ENCODE measurements at regions not wholly inside any gene's neighbourhood (a gene's known extent, or its start where the extent isn't known, plus 50 kb on each side); places are given as distances from the start of the nearest gene placed in this dataset.

- no peak overlapping the region for H3K4me3 ChIP-seq (ENCODE audit: low read depth, low read length)
- DNase-seq (ENCODE audit: low read depth): no peak
- TF ChIP-seq CTCF (IDR thresholded peaks at IDR 0.05; ENCODE audit: control insufficient read depth, extremely low read depth, insufficient read depth): no peak
Measured at GRCh38 chr4:134695433-134695832, 493.8 kb upstream of the PABPC4L start.

- no peak overlapping the region for H3K4me3 ChIP-seq (ENCODE audit: low read depth, low read length)
- no peak for TF ChIP-seq CTCF (IDR thresholded peaks at IDR 0.05; ENCODE audit: control insufficient read depth, extremely low read depth, insufficient read depth)
- DNase-seq (ENCODE audit: low read depth): no peak
Measured at GRCh38 chr4:134691915-134692314, 490.3 kb upstream of the PABPC4L start.

- H3K4me3 ChIP-seq (ENCODE audit: low read depth, low read length): no peak overlapping the region
- no peak for DNase-seq (ENCODE audit: low read depth)
- TF ChIP-seq CTCF (IDR thresholded peaks at IDR 0.05; ENCODE audit: control insufficient read depth, extremely low read depth, insufficient read depth): no peak
Measured at GRCh38 chr4:134687646-134688628, 486.3 kb upstream of the PABPC4L start.

- DNase-seq (ENCODE audit: low read depth): peak; percentile 38
Measured at GRCh38 chr4:134677209-134677814, 475.7 kb upstream of the PABPC4L start.

DNA sequence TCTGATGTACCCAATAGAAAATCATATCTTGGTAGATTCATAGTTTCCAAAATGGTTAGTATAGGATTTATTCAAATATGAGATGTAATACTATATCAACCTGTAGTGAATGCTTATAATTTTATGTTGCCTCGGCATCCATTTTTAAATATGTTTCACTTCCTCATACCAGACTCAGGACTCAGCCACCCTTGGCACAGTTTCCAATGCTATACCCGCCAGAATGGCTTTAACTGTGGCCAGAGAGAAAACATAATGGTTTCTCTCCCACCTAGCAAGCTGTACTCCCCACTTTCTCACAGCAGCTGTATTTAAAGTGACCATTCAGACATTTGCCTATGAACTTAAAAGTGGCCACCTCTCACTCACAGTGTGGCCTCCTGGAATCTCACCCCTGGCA lies 466.6 kb upstream of the PABPC4L start:
- DNase-seq (ENCODE audit: low read depth): no peak
- no peak overlapping the region for H3K4me3 ChIP-seq (ENCODE audit: low read depth, low read length)

More at GRCh38 chr4:134677209-134677814, 475.7 kb upstream of the PABPC4L start:
- TF ChIP-seq CTCF (IDR thresholded peaks at IDR 0.05; ENCODE audit: control insufficient read depth, extremely low read depth, insufficient read depth): no peak
- no peak overlapping the region for H3K4me3 ChIP-seq (ENCODE audit: low read depth, low read length)

GRCh38 chr4:134666640-134667039 lies 465.1 kb upstream of the PABPC4L start:
- no peak for TF ChIP-seq CTCF (IDR thresholded peaks at IDR 0.05; ENCODE audit: control insufficient read depth, extremely low read depth, insufficient read depth)
- no peak for DNase-seq (ENCODE audit: low read depth)
- no peak overlapping the region for H3K4me3 ChIP-seq (ENCODE audit: low read depth, low read length)

More for the DNA sequence above, 466.6 kb upstream of the PABPC4L start:
- TF ChIP-seq CTCF (IDR thresholded peaks at IDR 0.05; ENCODE audit: control insufficient read depth, extremely low read depth, insufficient read depth): no peak

All from LNCaP clone FGC (cell line).